Activated B cell treated with CpG ODN at 0.5 μM for 24 hours (primary cell): ENCODE measurements at regions not wholly inside any gene's neighbourhood (a gene's known extent, or its start where the extent isn't known, plus 50 kb on each side); places are given as distances from the start of the nearest gene placed in this dataset.

ENCODE experiments used
- ATAC-seq: fragments of 200-7000 bp; cut with Tn5 transposase; one replicate; pipeline ENCODE4 v1.10.0; 2021; ENCODE audit warnings: low read depth, mild to moderate bottlenecking, moderate library complexity
- CTCF ChIA-PET: fragments of 350-600 bp; sonication (Branson Sonifier 250); formaldehyde crosslinking; loops from one replicate; lab custom pipeline; 2021; ENCODE audit warnings: antibody characterized with exemption; lab: Charles Lee
- POLR2A ChIA-PET: fragments of 350-600 bp; sonication (Branson Sonifier 250); formaldehyde crosslinking; loops from one replicate; lab custom pipeline; 2021; ENCODE audit warnings: antibody characterized with exemption; lab: Charles Lee
- DNase-seq: peaks from one replicate; pipeline ENCODE4 v3.0.0; 2022
- H3K27ac Mint-ChIP-seq: one replicate; pipeline ENCODE4 v1.8.0; 2020; ENCODE audit warnings: mixed read lengths
- H3K27me3 Mint-ChIP-seq: one replicate; pipeline ENCODE4 v1.8.0; 2021; ENCODE audit warnings: mixed read lengths
- H3K36me3 Mint-ChIP-seq: one replicate; pipeline ENCODE4 v1.8.0; 2021; ENCODE audit warnings: low read depth, mixed read lengths
- H3K4me1 Mint-ChIP-seq: one replicate; pipeline ENCODE4 v1.8.0; 2021; ENCODE audit warnings: mixed read lengths
- H3K4me3 Mint-ChIP-seq: one replicate; pipeline ENCODE4 v1.8.0; 2020; ENCODE audit warnings: mild to moderate bottlenecking, mixed read lengths
- H3K9me3 Mint-ChIP-seq: one replicate; pipeline ENCODE4 v1.8.0; 2020; ENCODE audit warnings: mixed read lengths
- intact Hi-C: fragments of 100-400 bp; cut with micrococcal nuclease; formaldehyde crosslinking; loops from one replicate; pipeline ENCODE4 v1.15.1; 2024
- TF ChIP-seq, protein P1 (sequence below): fragments of 200-600 bp; IDR thresholded peaks from one replicate; pipeline ENCODE4 v1.8.0; 2022; ENCODE audit warnings: antibody characterized with exemption, mild to moderate bottlenecking

DNA sequence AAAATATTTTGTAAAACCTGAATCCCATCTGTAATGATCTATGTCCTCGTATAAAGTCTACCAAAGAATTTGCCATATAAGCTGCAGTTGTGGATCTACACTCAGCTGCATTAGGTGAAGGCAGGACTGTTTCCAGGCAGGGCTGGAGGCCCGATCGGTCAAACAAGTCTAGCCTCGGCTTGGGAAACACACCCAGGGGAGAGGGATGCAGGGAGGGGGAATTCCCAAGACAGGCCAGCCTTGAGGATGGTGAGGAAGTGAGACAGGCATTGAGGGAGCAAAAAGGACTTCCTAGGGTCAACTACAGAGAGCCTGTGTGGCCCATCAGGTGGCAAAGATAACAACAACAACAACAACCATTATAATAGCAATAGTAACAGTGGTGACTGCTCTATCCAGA lies 174.1 kb upstream of the FSTL4 start:
- TF ChIP-seq, protein P1, sequence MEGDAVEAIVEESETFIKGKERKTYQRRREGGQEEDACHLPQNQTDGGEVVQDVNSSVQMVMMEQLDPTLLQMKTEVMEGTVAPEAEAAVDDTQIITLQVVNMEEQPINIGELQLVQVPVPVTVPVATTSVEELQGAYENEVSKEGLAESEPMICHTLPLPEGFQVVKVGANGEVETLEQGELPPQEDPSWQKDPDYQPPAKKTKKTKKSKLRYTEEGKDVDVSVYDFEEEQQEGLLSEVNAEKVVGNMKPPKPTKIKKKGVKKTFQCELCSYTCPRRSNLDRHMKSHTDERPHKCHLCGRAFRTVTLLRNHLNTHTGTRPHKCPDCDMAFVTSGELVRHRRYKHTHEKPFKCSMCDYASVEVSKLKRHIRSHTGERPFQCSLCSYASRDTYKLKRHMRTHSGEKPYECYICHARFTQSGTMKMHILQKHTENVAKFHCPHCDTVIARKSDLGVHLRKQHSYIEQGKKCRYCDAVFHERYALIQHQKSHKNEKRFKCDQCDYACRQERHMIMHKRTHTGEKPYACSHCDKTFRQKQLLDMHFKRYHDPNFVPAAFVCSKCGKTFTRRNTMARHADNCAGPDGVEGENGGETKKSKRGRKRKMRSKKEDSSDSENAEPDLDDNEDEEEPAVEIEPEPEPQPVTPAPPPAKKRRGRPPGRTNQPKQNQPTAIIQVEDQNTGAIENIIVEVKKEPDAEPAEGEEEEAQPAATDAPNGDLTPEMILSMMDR, result no peak
- Mint-ChIP-seq H3K4me1 (no peaks in the 10 kb centered on the region), H3K27ac (no peak overlapping the region), H3K36me3 (no peaks in the 10 kb centered on the region), H3K4me3 (no peak overlapping the region), H3K27me3 (peaks cover 5% of the 10 kb centered on the region), H3K9me3 (peaks cover 5% of the 10 kb centered on the region)
- DNase-seq, result no peak
- ChIA-PET POLR2A (no interaction called here), CTCF (no interaction called here)
- intact Hi-C loops, result no loop called here
- no peak for ATAC-seq

DNA sequence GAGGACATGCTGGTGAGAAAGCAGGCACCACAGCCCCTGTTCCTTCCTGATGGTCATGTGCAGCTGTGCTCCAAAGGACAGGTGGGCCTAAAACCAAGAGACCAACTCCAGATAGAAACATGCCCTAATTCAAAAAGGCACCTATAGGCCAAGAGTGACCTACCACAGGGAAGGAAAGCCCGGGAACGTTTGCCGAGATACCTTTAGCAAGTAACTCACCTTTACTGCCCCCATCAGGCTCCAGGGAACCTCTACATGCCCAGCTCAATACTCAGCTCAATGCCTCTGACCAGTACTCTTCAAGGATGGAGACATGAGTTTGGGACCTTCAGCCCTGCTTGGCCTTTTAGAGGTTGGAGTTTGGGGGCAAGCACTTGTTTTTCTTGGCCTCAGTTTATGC lies 172.8 kb upstream of the FSTL4 start:
- Mint-ChIP-seq H3K4me3 (no peak overlapping the region), H3K27ac (no peak overlapping the region), H3K27me3 (peaks cover 8% of the 10 kb centered on the region), H3K4me1 (no peaks in the 10 kb centered on the region), H3K9me3 (peaks cover 5% of the 10 kb centered on the region), H3K36me3 (no peaks in the 10 kb centered on the region)
- intact Hi-C loops, result no loop called here
- POLR2A ChIA-PET, result no interaction called here
- no peak for DNase-seq
- CTCF ChIA-PET, result no interaction called here
- no peak for ATAC-seq
- TF ChIP-seq, protein P1, result no peak

DNA sequence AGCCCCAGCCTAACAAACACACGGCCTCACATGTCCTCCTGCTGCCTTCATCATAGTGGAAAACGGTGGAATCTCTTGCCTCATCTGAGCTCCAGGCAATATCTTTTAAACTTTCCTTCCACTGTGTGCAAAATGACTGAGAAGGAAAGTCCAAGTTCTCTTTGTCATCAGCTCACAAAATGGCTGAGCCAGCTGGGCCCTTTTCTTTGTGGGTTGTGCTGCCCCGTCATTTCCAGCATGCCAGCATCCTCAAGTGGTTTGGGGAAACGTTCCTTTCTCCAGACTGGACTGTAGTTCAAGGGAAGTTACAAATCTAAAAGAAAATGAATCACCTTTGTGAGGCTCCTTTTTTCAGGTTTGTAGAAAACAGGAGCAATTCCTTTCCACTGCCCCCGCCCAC lies 171.1 kb upstream of the FSTL4 start:
- H3K4me3 Mint-ChIP-seq, result no peak overlapping the region
- peaks cover 8% of the 10 kb centered on the region for H3K27me3 Mint-ChIP-seq
- H3K4me1 Mint-ChIP-seq, result no peaks in the 10 kb centered on the region
- intact Hi-C loops, result no loop called here
- CTCF ChIA-PET, result no interaction called here
- peaks cover 5% of the 10 kb centered on the region for H3K9me3 Mint-ChIP-seq
- no peak overlapping the region for H3K27ac Mint-ChIP-seq
- DNase-seq (no peak), ATAC-seq (no peak)
- no peaks in the 10 kb centered on the region for H3K36me3 Mint-ChIP-seq
- TF ChIP-seq, protein P1, result no peak
- POLR2A ChIA-PET, result no interaction called here

DNA sequence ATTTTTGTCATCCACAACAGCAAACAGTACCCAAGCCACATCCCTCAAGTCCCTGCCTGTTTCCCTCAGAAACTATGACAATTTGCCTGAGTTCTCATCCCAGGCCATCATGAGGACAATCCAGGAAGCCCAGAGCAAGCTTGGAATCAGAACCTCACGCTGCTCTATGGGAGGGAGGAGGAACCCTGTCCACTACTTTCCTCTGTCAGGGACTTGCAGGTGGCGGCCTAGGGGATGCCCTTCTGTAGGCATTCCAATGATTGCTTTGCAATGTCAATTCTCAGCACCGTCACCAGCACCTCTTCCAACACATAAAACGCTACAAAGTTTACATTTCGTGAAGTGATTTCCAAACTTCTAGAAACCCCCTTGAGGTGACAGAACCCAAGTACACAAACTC lies 170.4 kb upstream of the FSTL4 start:
- ATAC-seq (no peak), DNase-seq (no peak)
- Mint-ChIP-seq H3K4me3 (no peak overlapping the region), H3K27me3 (peaks cover 8% of the 10 kb centered on the region), H3K9me3 (peaks cover 5% of the 10 kb centered on the region), H3K36me3 (no peaks in the 10 kb centered on the region), H3K27ac (no peak overlapping the region), H3K4me1 (no peaks in the 10 kb centered on the region)
- ChIA-PET CTCF (no interaction called here), POLR2A (no interaction called here)
- TF ChIP-seq, protein P1, result no peak
- intact Hi-C loops, result no loop called here

DNA sequence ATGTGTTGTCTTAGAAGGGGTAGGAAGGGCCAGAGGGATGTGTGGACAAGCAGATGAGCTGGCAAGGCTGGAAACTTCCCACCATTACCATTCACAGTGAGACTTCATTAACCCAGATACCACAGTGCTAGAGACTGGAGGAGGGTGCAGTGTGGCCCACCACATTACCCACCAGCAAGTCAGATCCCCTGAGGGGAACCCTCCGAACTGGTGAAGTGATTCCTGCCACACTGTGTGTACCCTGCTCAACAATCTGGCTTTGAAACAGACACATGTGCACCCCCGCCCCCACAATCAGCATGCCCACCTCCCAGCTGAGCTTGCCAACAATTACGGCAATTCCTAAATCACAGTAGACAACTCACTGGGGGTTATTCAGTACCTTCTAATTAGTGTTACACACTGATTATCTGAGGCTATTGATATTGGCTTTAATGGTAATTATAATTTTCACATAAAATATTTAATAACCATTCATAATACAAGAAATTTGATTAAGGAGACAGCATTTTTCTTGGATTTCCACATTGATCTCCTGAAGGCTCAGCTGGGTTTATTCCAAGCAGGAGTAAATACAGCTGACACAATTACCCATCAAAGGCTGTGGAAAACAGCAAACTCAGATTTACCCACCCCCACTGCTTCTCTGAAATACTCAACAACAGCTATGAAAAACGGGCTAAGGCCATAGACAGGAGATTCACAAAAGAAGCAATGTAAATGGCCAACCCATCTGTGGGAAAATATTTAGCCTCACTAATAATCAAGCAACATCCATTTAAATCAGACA lies 169.3 kb upstream of the FSTL4 start:
- ATAC-seq (no peak), DNase-seq (no peak)
- TF ChIP-seq, protein P1, result no peak
- ChIA-PET CTCF (no interaction called here), POLR2A (no interaction called here)
- no peaks in the 10 kb centered on the region for H3K4me1 Mint-ChIP-seq
- H3K27ac Mint-ChIP-seq, result no peak overlapping the region
- H3K9me3 Mint-ChIP-seq, result peaks cover 5% of the 10 kb centered on the region
- H3K27me3 Mint-ChIP-seq, result peaks cover 8% of the 10 kb centered on the region
- no peak overlapping the region for H3K4me3 Mint-ChIP-seq
- intact Hi-C loops, result no loop called here
- no peaks in the 10 kb centered on the region for H3K36me3 Mint-ChIP-seq
